PC-3 (cell line): ENCODE measurements at regions not wholly inside any gene's neighbourhood (a gene's known extent, or its start where the extent isn't known, plus 50 kb on each side); places are given as distances from the start of the nearest gene placed in this dataset.

Experiments used
- CTCF ChIP-seq: fragments of 300-600 bp; sonication (generic); conservative IDR thresholded peaks from 2 replicates; pipeline ENCODE4 v1.5.1; 2017; ENCODE audit warnings: antibody characterized with exemption, low read depth, mild to moderate bottlenecking, low read length
- EZH2 ChIP-seq: fragments of 300-600 bp; sonication (generic); IDR thresholded peaks from one replicate; pipeline ENCODE4 v1.6.1; 2017; ENCODE audit warnings: antibody characterized with exemption, mild to moderate bottlenecking, low read length; ENCODE audit not compliant: unreplicated experiment

GRCh38 chr1:69459244-69459643 lies 108.5 kb upstream of the LRRC7 start:
- TF ChIP-seq CTCF (no peak), EZH2 (no peak)
